Stimulated activated CD4-positive, alpha-beta T cell treated with anti-CD3 and anti-CD28 coated beads, TNF-alpha, amount 100 ng/mL, for 48 hours (primary cell): ENCODE measurements at regions not wholly inside any gene's neighbourhood (a gene's known extent, or its start where the extent isn't known, plus 50 kb on each side); places are given as distances from the start of the nearest gene placed in this dataset.
"Not testable (repeated sequence)": the region's sequence is repeated elsewhere in the genome, so short reads cannot be mapped to it uniquely, and the experiment has no call there.

Experiments
- DNase-seq, 3 donors: peaks; one replicate each; pipeline ENCODE4 v3.0.0-alpha.2; 2020; ENCODE audit warnings: low read depth in 3 of 3

- not testable (repeated sequence) for DNase-seq
These were observed 147.5 kb upstream of the SCN7A start for GRCh38 chr2:166641516-166641915.

GRCh38 chr2:166637051-166637450, 143.0 kb upstream of the SCN7A start:
- no peak for DNase-seq

GRCh38 chr2:166634706-166635105, 140.7 kb upstream of the SCN7A start:
- DNase-seq, result no peak

- DNase-seq, result no peak
These were observed 138.6 kb upstream of the SCN7A start for GRCh38 chr2:166632616-166633015.

GRCh38 chr2:166628478-166629136, 134.6 kb upstream of the SCN7A start:
- no peak for DNase-seq

GRCh38 chr2:166627893-166628292, 133.8 kb upstream of the SCN7A start:
- DNase-seq, result no peak

GRCh38 chr2:166625670-166626069, 131.6 kb upstream of the SCN7A start:
- no peak for DNase-seq

GRCh38 chr2:166614503-166614902, 120.5 kb upstream of the SCN7A start:
- no peak for DNase-seq

GRCh38 chr2:166614029-166614428, 120.0 kb upstream of the SCN7A start:
- DNase-seq, result no peak

- no peak for DNase-seq
These were observed 119.2 kb upstream of the SCN7A start for GRCh38 chr2:166613226-166613625.

GRCh38 chr2:166612214-166612613, 118.2 kb upstream of the SCN7A start:
- DNase-seq, result no peak

- DNase-seq, result no peak
These were observed 116.9 kb upstream of the SCN7A start for GRCh38 chr2:166610913-166611305.

GRCh38 chr2:166610180-166610912, 116.3 kb upstream of the SCN7A start:
- DNase-seq, result peak in 1 of 3 donors; percentile 2

- DNase-seq, result no peak
These were observed 115.3 kb upstream of the SCN7A start for GRCh38 chr2:166609183-166609959.

- DNase-seq, result no peak
These were observed 113.8 kb upstream of the SCN7A start for GRCh38 chr2:166607880-166608279.

GRCh38 chr2:166593403-166593802, 99.4 kb upstream of the SCN7A start:
- DNase-seq, result no peak

GRCh38 chr2:166592750-166593149, 98.7 kb upstream of the SCN7A start:
- no peak for DNase-seq

- no peak for DNase-seq
These were observed 97.2 kb upstream of the SCN7A start for GRCh38 chr2:166591226-166591625.

GRCh38 chr2:166573391-166573790, 79.3 kb upstream of the SCN7A start:
- DNase-seq, result no peak

- DNase-seq, result no peak
These were observed 78.9 kb upstream of the SCN7A start for GRCh38 chr2:166572937-166573336.

- no peak for DNase-seq
These were observed 74.4 kb upstream of the SCN7A start for GRCh38 chr2:166568409-166568808.

GRCh38 chr2:166565501-166565900, 71.5 kb upstream of the SCN7A start:
- DNase-seq, result no peak

GRCh38 chr2:166563894-166564293, 69.8 kb upstream of the SCN7A start:
- no peak for DNase-seq
